ENCODE measurements at regions not wholly inside any gene's neighbourhood (a gene's known extent, or its start where the extent isn't known, plus 50 kb on each side); places are given as distances from the start of the nearest gene placed in this dataset.

DNA sequence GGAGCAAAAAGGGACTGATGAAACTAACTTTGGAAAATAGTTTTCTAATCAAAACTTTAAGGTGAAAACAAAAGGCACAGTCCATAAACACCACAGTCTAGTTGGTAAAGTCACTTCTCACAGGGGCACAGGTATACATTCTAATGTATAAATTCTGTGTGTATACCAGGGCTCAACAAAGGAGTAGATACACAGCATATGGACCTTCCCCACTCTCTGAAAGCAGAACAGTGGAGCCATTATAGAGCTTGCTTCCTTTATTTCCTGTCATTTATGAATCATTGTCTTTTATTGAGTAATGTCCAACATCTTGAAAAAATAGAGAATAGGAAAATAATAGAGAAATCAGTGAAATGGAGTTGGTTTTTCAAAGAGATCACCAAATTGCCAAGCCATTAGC lies 746.5 kb upstream of the CHRM3 start:
- POLR2A ChIA-PET: no interaction called here
- DNase-seq: no peak
- no peaks in the 10 kb centered on the region for H3K36me3 ChIP-seq (replicated peaks in 1 of 2; ENCODE audit: control extremely low read depth in 1 of 2, control insufficient read depth in 1 of 2, extremely low read depth in 1 of 2, insufficient read depth in 2 of 2, low read length in 1 of 2)

DNA sequence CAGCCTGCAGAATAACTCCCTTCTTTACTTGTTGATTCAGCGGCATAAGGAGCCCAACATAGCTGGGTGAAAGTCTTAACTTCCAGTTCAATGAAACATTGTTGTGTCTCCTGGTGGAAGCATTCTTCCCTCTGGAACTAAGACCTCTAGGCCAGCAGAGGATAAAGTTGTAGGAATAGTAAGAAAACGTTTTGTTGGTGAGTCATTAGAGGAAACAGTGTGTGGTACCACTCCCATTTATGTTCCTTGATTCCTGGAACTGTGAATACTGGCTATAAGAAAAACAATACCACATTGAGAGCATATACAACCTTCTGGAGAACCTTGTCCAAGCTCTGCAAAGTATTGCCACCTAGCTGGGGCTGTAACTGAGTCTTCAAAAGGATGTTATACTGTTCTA lies 737.4 kb upstream of the ZP4 start:
- H3K4me1 ChIP-seq (ENCODE audit: control insufficient read depth in 2 of 2, insufficient read depth in 2 of 2, low read length in 2 of 2): no peaks in the 10 kb centered on the region
- CTCF ChIA-PET: no interaction called here
- peaks cover 3% of the 10 kb centered on the region for H3K4me1 Mint-ChIP-seq
- H3K9ac ChIP-seq (ENCODE audit: low read length): no peak overlapping the region
- no peak overlapping the region for H3K4me3 Mint-ChIP-seq
- TF ChIP-seq EZH2 (IDR thresholded peaks at IDR 0.05; ENCODE audit: borderline replicate concordance, insufficient read depth, low read depth, low read length, poor library complexity, severe bottlenecking): no peak
- TF ChIP-seq, protein P1, sequence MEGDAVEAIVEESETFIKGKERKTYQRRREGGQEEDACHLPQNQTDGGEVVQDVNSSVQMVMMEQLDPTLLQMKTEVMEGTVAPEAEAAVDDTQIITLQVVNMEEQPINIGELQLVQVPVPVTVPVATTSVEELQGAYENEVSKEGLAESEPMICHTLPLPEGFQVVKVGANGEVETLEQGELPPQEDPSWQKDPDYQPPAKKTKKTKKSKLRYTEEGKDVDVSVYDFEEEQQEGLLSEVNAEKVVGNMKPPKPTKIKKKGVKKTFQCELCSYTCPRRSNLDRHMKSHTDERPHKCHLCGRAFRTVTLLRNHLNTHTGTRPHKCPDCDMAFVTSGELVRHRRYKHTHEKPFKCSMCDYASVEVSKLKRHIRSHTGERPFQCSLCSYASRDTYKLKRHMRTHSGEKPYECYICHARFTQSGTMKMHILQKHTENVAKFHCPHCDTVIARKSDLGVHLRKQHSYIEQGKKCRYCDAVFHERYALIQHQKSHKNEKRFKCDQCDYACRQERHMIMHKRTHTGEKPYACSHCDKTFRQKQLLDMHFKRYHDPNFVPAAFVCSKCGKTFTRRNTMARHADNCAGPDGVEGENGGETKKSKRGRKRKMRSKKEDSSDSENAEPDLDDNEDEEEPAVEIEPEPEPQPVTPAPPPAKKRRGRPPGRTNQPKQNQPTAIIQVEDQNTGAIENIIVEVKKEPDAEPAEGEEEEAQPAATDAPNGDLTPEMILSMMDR (IDR thresholded peaks at IDR 0.05): no peak
- no peaks in the 10 kb centered on the region for H3K9me3 ChIP-seq (ENCODE audit: control extremely low read depth in 1 of 3, control insufficient read depth in 2 of 3, insufficient read depth in 1 of 3, low read length in 2 of 3)
- no peaks in the 10 kb centered on the region for H4K20me1 ChIP-seq (ENCODE audit: control insufficient read depth, insufficient read depth, low read length, poor library complexity, severe bottlenecking)
- no peak overlapping the region for H2AFZ ChIP-seq (ENCODE audit: insufficient read depth, low read depth, low read length, poor library complexity, severe bottlenecking)
- 100% methylated on average over 1 of the region's 2 CpGs for WGBS (ENCODE audit: insufficient coverage)
- no peak overlapping the region for H3K4me2 ChIP-seq (replicated peaks; ENCODE audit: low read depth, low read length, poor library complexity, severe bottlenecking)
- no peaks in the 10 kb centered on the region for H3K36me3 ChIP-seq (replicated peaks in 1 of 2; ENCODE audit: control extremely low read depth in 1 of 2, control insufficient read depth in 1 of 2, extremely low read depth in 1 of 2, insufficient read depth in 2 of 2, low read length in 1 of 2)
- H3K27ac Mint-ChIP-seq: no peak overlapping the region
- no peaks in the 10 kb centered on the region for H3K27me3 Mint-ChIP-seq
- no peak overlapping the region for H3K27ac ChIP-seq (ENCODE audit: low read length in 2 of 2)
- POLR2A ChIA-PET: no interaction called here
- no peak overlapping the region for H3K4me3 ChIP-seq (ENCODE audit: control extremely low read depth in 1 of 5, extremely low read depth in 1 of 5, insufficient read depth in 1 of 5, low read depth in 2 of 5, low read length in 4 of 5)
- DNase-seq: no peak
- H3K79me2 ChIP-seq (ENCODE audit: control insufficient read depth, insufficient read depth, low read length): no peaks in the 10 kb centered on the region
- ATAC-seq (ENCODE audit: low read depth): no peak
- H3K9me3 Mint-ChIP-seq (ENCODE audit: insufficient read depth): no peaks in the 10 kb centered on the region
- no peaks in the 10 kb centered on the region for H3K27me3 ChIP-seq (replicated peaks in 1 of 4; ENCODE audit: control extremely low read depth in 1 of 4, control insufficient read depth in 3 of 4, insufficient read depth in 4 of 4, low read length in 3 of 4)
- intact Hi-C loops (cut with micrococcal nuclease): no loop called here

More for the DNA sequence above, 746.5 kb upstream of the CHRM3 start:
- no peak overlapping the region for H3K27ac ChIP-seq (ENCODE audit: low read length in 2 of 2)
- Mint-ChIP-seq H3K27ac (no peak overlapping the region), H3K27me3 (no peaks in the 10 kb centered on the region), H3K4me1 (no peaks in the 10 kb centered on the region), H3K4me3 (no peak overlapping the region), H3K9me3 (ENCODE audit: insufficient read depth) (no peaks in the 10 kb centered on the region)
- no peaks in the 10 kb centered on the region for H4K20me1 ChIP-seq (ENCODE audit: control insufficient read depth, insufficient read depth, low read length, poor library complexity, severe bottlenecking)
- no peaks in the 10 kb centered on the region for H3K9me3 ChIP-seq (ENCODE audit: control extremely low read depth in 1 of 3, control insufficient read depth in 2 of 3, insufficient read depth in 1 of 3, low read length in 2 of 3)
- H2AFZ ChIP-seq (ENCODE audit: insufficient read depth, low read depth, low read length, poor library complexity, severe bottlenecking): no peak overlapping the region
- no peak for ATAC-seq (ENCODE audit: low read depth)
- CTCF ChIA-PET: no interaction called here
- H3K79me2 ChIP-seq (ENCODE audit: control insufficient read depth, insufficient read depth, low read length): no peaks in the 10 kb centered on the region
- intact Hi-C loops (cut with micrococcal nuclease): no loop called here
- H3K4me1 ChIP-seq (ENCODE audit: control insufficient read depth in 2 of 2, insufficient read depth in 2 of 2, low read length in 2 of 2): no peaks in the 10 kb centered on the region
- no peak overlapping the region for H3K4me2 ChIP-seq (replicated peaks; ENCODE audit: low read depth, low read length, poor library complexity, severe bottlenecking)
- no peak overlapping the region for H3K4me3 ChIP-seq (ENCODE audit: control extremely low read depth in 1 of 5, extremely low read depth in 1 of 5, insufficient read depth in 1 of 5, low read depth in 2 of 5, low read length in 4 of 5)
- TF ChIP-seq, protein P1 (IDR thresholded peaks at IDR 0.05): no peak
- no peak for TF ChIP-seq EZH2 (IDR thresholded peaks at IDR 0.05; ENCODE audit: borderline replicate concordance, insufficient read depth, low read depth, low read length, poor library complexity, severe bottlenecking)
- no peaks in the 10 kb centered on the region for H3K27me3 ChIP-seq (replicated peaks in 1 of 4; ENCODE audit: control extremely low read depth in 1 of 4, control insufficient read depth in 3 of 4, insufficient read depth in 4 of 4, low read length in 3 of 4)
- no peak overlapping the region for H3K9ac ChIP-seq (ENCODE audit: low read length)

Data from B cell (primary cell).